ENCODE measurements at regions not wholly inside any gene's neighbourhood (a gene's known extent, or its start where the extent isn't known, plus 50 kb on each side); places are given as distances from the start of the nearest gene placed in this dataset.

GRCh38 chr17:79322211-79323123 lies 247.8 kb downstream of the ENGASE start:
- Histone ChIP-seq H3K27ac (ENCODE audit: low read depth, low read length, severe bottlenecking) (no peak overlapping the region), H3K4me3 (ENCODE audit: extremely low read depth, insufficient read depth, low read length, poor library complexity, severe bottlenecking) (no peak overlapping the region), H3K36me3 (ENCODE audit: control insufficient read depth, insufficient read depth, low read length) (no peaks in the 10 kb centered on the region), H3K9me3 (ENCODE audit: control insufficient read depth, low read length) (no peaks in the 10 kb centered on the region), H3K4me1 (ENCODE audit: control insufficient read depth, insufficient read depth, low read length, poor library complexity, severe bottlenecking) (no peaks in the 10 kb centered on the region)
- WGBS, 2 experiments (ENCODE audit: insufficient coverage in 2 of 2): 71 to 72% methylated on average over 11 to 14 of the region's 14 CpGs

- Histone ChIP-seq H3K4me1 (ENCODE audit: control insufficient read depth, insufficient read depth, low read length, poor library complexity, severe bottlenecking) (no peaks in the 10 kb centered on the region), H3K27ac (ENCODE audit: low read depth, low read length, severe bottlenecking) (no peak overlapping the region), H3K9me3 (ENCODE audit: control insufficient read depth, low read length) (no peaks in the 10 kb centered on the region), H3K36me3 (ENCODE audit: control insufficient read depth, insufficient read depth, low read length) (no peaks in the 10 kb centered on the region), H3K4me3 (ENCODE audit: extremely low read depth, insufficient read depth, low read length, poor library complexity, severe bottlenecking) (no peak overlapping the region)
- 80 to 81% methylated on average over 7 of the region's 7 CpGs for WGBS, 2 experiments (ENCODE audit: insufficient coverage in 2 of 2)
These were observed 245.7 kb downstream of the ENGASE start for GRCh38 chr17:79320331-79320730.

- 82 to 88% methylated on average over 4 of the region's 5 CpGs for WGBS, 2 experiments (ENCODE audit: insufficient coverage in 2 of 2)
- H3K4me1 ChIP-seq (ENCODE audit: control insufficient read depth, insufficient read depth, low read length, poor library complexity, severe bottlenecking): no peaks in the 10 kb centered on the region
- no peaks in the 10 kb centered on the region for H3K9me3 ChIP-seq (ENCODE audit: control insufficient read depth, low read length)
- H3K36me3 ChIP-seq (ENCODE audit: control insufficient read depth, insufficient read depth, low read length): no peaks in the 10 kb centered on the region
- H3K4me3 ChIP-seq (ENCODE audit: extremely low read depth, insufficient read depth, low read length, poor library complexity, severe bottlenecking): no peak overlapping the region
- no peak overlapping the region for H3K27ac ChIP-seq (ENCODE audit: low read depth, low read length, severe bottlenecking)
These were observed 243.3 kb downstream of the ENGASE start for GRCh38 chr17:79317916-79318315.

GRCh38 chr17:79316805-79317204 lies 242.2 kb downstream of the ENGASE start:
- Histone ChIP-seq H3K9me3 (ENCODE audit: control insufficient read depth, low read length) (no peaks in the 10 kb centered on the region), H3K4me3 (ENCODE audit: extremely low read depth, insufficient read depth, low read length, poor library complexity, severe bottlenecking) (no peak overlapping the region), H3K4me1 (ENCODE audit: control insufficient read depth, insufficient read depth, low read length, poor library complexity, severe bottlenecking) (no peaks in the 10 kb centered on the region), H3K36me3 (ENCODE audit: control insufficient read depth, insufficient read depth, low read length) (no peaks in the 10 kb centered on the region), H3K27ac (ENCODE audit: low read depth, low read length, severe bottlenecking) (no peak overlapping the region)
- WGBS, 2 experiments (ENCODE audit: insufficient coverage in 2 of 2): 60 to 66% methylated on average over 6 of the region's 6 CpGs

- Histone ChIP-seq H3K27ac (ENCODE audit: low read depth, low read length, severe bottlenecking) (peak overlapping the region; percentile 29), H3K4me3 (ENCODE audit: extremely low read depth, insufficient read depth, low read length, poor library complexity, severe bottlenecking) (no peak overlapping the region), H3K4me1 (ENCODE audit: control insufficient read depth, insufficient read depth, low read length, poor library complexity, severe bottlenecking) (no peaks in the 10 kb centered on the region), H3K9me3 (ENCODE audit: control insufficient read depth, low read length) (no peaks in the 10 kb centered on the region), H3K36me3 (ENCODE audit: control insufficient read depth, insufficient read depth, low read length) (no peaks in the 10 kb centered on the region)
- WGBS, 2 experiments (ENCODE audit: insufficient coverage in 2 of 2): 72 to 76% methylated on average over 22 to 23 of the region's 30 CpGs
These were observed 240.9 kb downstream of the ENGASE start for GRCh38 chr17:79315358-79316105.

GRCh38 chr17:79314617-79315357 lies 240.2 kb downstream of the ENGASE start:
- Histone ChIP-seq H3K9me3 (ENCODE audit: control insufficient read depth, low read length) (no peaks in the 10 kb centered on the region), H3K27ac (ENCODE audit: low read depth, low read length, severe bottlenecking) (peak overlapping the region; percentile 29), H3K4me3 (ENCODE audit: extremely low read depth, insufficient read depth, low read length, poor library complexity, severe bottlenecking) (no peak overlapping the region), H3K4me1 (ENCODE audit: control insufficient read depth, insufficient read depth, low read length, poor library complexity, severe bottlenecking) (no peaks in the 10 kb centered on the region), H3K36me3 (ENCODE audit: control insufficient read depth, insufficient read depth, low read length) (no peaks in the 10 kb centered on the region)
- 92 to 97% methylated on average over 7 to 10 of the region's 13 CpGs for WGBS, 2 experiments (ENCODE audit: insufficient coverage in 2 of 2)

GRCh38 chr17:79311373-79311772 lies 236.7 kb downstream of the ENGASE start:
- no peaks in the 10 kb centered on the region for H3K4me1 ChIP-seq (ENCODE audit: control insufficient read depth, insufficient read depth, low read length, poor library complexity, severe bottlenecking)
- H3K36me3 ChIP-seq (ENCODE audit: control insufficient read depth, insufficient read depth, low read length): no peaks in the 10 kb centered on the region
- no peak overlapping the region for H3K27ac ChIP-seq (ENCODE audit: low read depth, low read length, severe bottlenecking)
- WGBS, 2 experiments (ENCODE audit: insufficient coverage in 2 of 2): 83 to 94% methylated on average over 2 to 3 of the region's 4 CpGs
- no peaks in the 10 kb centered on the region for H3K9me3 ChIP-seq (ENCODE audit: control insufficient read depth, low read length)
- H3K4me3 ChIP-seq (ENCODE audit: extremely low read depth, insufficient read depth, low read length, poor library complexity, severe bottlenecking): no peak overlapping the region

GRCh38 chr17:79306424-79307318 lies 232.0 kb downstream of the ENGASE start:
- 89 to 96% methylated on average over 10 to 12 of the region's 26 CpGs for WGBS, 2 experiments (ENCODE audit: insufficient coverage in 2 of 2)
- Histone ChIP-seq H3K4me1 (ENCODE audit: control insufficient read depth, insufficient read depth, low read length, poor library complexity, severe bottlenecking) (no peaks in the 10 kb centered on the region), H3K36me3 (ENCODE audit: control insufficient read depth, insufficient read depth, low read length) (no peaks in the 10 kb centered on the region), H3K27ac (ENCODE audit: low read depth, low read length, severe bottlenecking) (no peak overlapping the region), H3K9me3 (ENCODE audit: control insufficient read depth, low read length) (no peaks in the 10 kb centered on the region), H3K4me3 (ENCODE audit: extremely low read depth, insufficient read depth, low read length, poor library complexity, severe bottlenecking) (no peak overlapping the region)

GRCh38 chr17:79305768-79306423 lies 231.3 kb downstream of the ENGASE start:
- H3K4me1 ChIP-seq (ENCODE audit: control insufficient read depth, insufficient read depth, low read length, poor library complexity, severe bottlenecking): no peaks in the 10 kb centered on the region
- H3K4me3 ChIP-seq (ENCODE audit: extremely low read depth, insufficient read depth, low read length, poor library complexity, severe bottlenecking): no peak overlapping the region
- WGBS, 2 experiments (ENCODE audit: insufficient coverage in 2 of 2): 89 to 91% methylated on average over 29 of the region's 29 CpGs
- no peak overlapping the region for H3K27ac ChIP-seq (ENCODE audit: low read depth, low read length, severe bottlenecking)
- H3K36me3 ChIP-seq (ENCODE audit: control insufficient read depth, insufficient read depth, low read length): no peaks in the 10 kb centered on the region
- H3K9me3 ChIP-seq (ENCODE audit: control insufficient read depth, low read length): no peaks in the 10 kb centered on the region

Measured in mesodermal cell (in vitro differentiated cells).